Stimulated activated CD4-positive, alpha-beta T cell treated with anti-CD3 and anti-CD28 coated beads, Interleukin-1b, Interleukin-23, amount 100 ng/mL, for 4 hours (primary cell): ENCODE measurements at regions not wholly inside any gene's neighbourhood (a gene's known extent, or its start where the extent isn't known, plus 50 kb on each side); places are given as distances from the start of the nearest gene placed in this dataset.

Experiments
- DNase-seq, 2 donors: peaks; one replicate each; pipeline ENCODE4 v3.0.0-alpha.2; 2020; ENCODE audit warnings: low read depth in 2 of 2

GRCh38 chr20:17017232-17017631, 209.6 kb upstream of the PCSK2 start:
- DNase-seq: no peak

- no peak for DNase-seq
Observed at GRCh38 chr20:17021481-17021880, 205.4 kb upstream of the PCSK2 start.

- no peak for DNase-seq
Observed at GRCh38 chr20:17023036-17023435, 203.8 kb upstream of the PCSK2 start.

- DNase-seq: no peak
Observed at GRCh38 chr20:17023806-17024205, 203.0 kb upstream of the PCSK2 start.

GRCh38 chr20:17024513-17025119, 202.2 kb upstream of the PCSK2 start:
- DNase-seq: no peak

GRCh38 chr20:17026346-17026745, 200.5 kb upstream of the PCSK2 start:
- no peak for DNase-seq

GRCh38 chr20:17029698-17030097, 197.1 kb upstream of the PCSK2 start:
- DNase-seq: no peak

GRCh38 chr20:17036541-17036940, 190.3 kb upstream of the PCSK2 start:
- DNase-seq: no peak

- DNase-seq: no peak
Observed at GRCh38 chr20:17042122-17042521, 184.7 kb upstream of the PCSK2 start.

- no peak for DNase-seq
Observed at GRCh38 chr20:17043323-17043722, 183.5 kb upstream of the PCSK2 start.

GRCh38 chr20:17044891-17045290, 181.9 kb upstream of the PCSK2 start:
- DNase-seq: no peak

- no peak for DNase-seq
Observed at GRCh38 chr20:17059465-17059864, 167.4 kb upstream of the PCSK2 start.

GRCh38 chr20:17061715-17062114, 165.1 kb upstream of the PCSK2 start:
- DNase-seq: no peak

GRCh38 chr20:17062712-17063111, 164.1 kb upstream of the PCSK2 start:
- no peak for DNase-seq

GRCh38 chr20:17066902-17067301, 159.9 kb upstream of the PCSK2 start:
- DNase-seq: no peak

- no peak for DNase-seq
Observed at GRCh38 chr20:17068084-17068711, 158.6 kb upstream of the PCSK2 start.

- no peak for DNase-seq
Observed at GRCh38 chr20:17077030-17077429, 149.8 kb upstream of the PCSK2 start.

GRCh38 chr20:17083738-17084137, 143.1 kb upstream of the PCSK2 start:
- DNase-seq: no peak

GRCh38 chr20:17084909-17085308, 141.9 kb upstream of the PCSK2 start:
- no peak for DNase-seq

GRCh38 chr20:17093782-17094181, 133.1 kb upstream of the PCSK2 start:
- DNase-seq: no peak

- DNase-seq: no peak
Observed at GRCh38 chr20:17097603-17098002, 129.2 kb upstream of the PCSK2 start.

- no peak for DNase-seq
Observed at GRCh38 chr20:17100506-17100905, 126.3 kb upstream of the PCSK2 start.

GRCh38 chr20:17107127-17107526, 119.7 kb upstream of the PCSK2 start:
- DNase-seq: no peak

GRCh38 chr20:17108896-17109295, 117.9 kb upstream of the PCSK2 start:
- DNase-seq: no peak
